ENCODE measurements at regions not wholly inside any gene's neighbourhood (a gene's known extent, or its start where the extent isn't known, plus 50 kb on each side); places are given as distances from the start of the nearest gene placed in this dataset.

DNA sequence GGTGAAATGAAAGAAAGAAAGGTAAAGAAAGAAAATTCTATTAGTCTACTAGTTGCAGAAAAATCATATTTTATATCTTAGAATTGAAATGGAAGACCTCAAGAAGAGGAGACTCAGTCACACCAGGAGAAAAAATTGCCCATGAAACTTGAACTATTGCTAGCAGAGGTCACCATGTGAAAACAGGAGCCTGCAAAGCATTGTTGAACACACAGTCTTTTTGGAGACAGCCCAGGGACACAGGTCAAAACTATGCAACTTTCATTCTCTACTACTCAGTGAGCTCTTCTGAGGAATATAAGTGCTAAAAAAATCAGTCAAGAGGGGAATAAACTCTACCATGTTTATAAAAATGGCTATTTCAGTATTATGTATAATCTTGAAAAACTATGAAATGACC, 89.8 kb upstream of the TENT5A start:
- no peak for DNase-seq
- Histone ChIP-seq H3K79me1 (ENCODE audit: insufficient read depth, low read depth, low read length, poor library complexity, severe bottlenecking) (no peaks in the 10 kb centered on the region), H3K4ac (ENCODE audit: low read depth, low read length) (no peak overlapping the region), H3K79me2 (ENCODE audit: insufficient read depth, low read length) (no peaks in the 10 kb centered on the region), H2BK15ac (ENCODE audit: low read depth, low read length) (no peak overlapping the region), H3T11ph (ENCODE audit: low read length) (no peak overlapping the region), H2AFZ (ENCODE audit: low read length) (no peak overlapping the region), H2BK5ac (ENCODE audit: insufficient read length, low read length) (no peak overlapping the region), H2BK120ac (ENCODE audit: low read depth, low read length, poor library complexity, severe bottlenecking) (no peak overlapping the region), H4K5ac (ENCODE audit: insufficient read length, low read depth, low read length) (no peak overlapping the region), H3K23ac (ENCODE audit: insufficient read length, low read depth, low read length) (no peak overlapping the region), H3K9ac (ENCODE audit: extremely low read depth, insufficient read length, low read length) (no peak overlapping the region), H2BK12ac (ENCODE audit: insufficient read length, low read depth, low read length) (no peak overlapping the region), H3K18ac (ENCODE audit: insufficient read length, low read depth, low read length) (no peak overlapping the region), H3K9me3 (ENCODE audit: control insufficient read depth, low read depth, low read length) (no peaks in the 10 kb centered on the region), H4K20me1 (ENCODE audit: control insufficient read depth, insufficient read depth, insufficient read length) (no peaks in the 10 kb centered on the region), H3K27ac (ENCODE audit: insufficient read length, low read depth, low read length) (no peak overlapping the region), H3K27me3 (ENCODE audit: insufficient read depth, low read length) (no peaks in the 10 kb centered on the region), H4K8ac (replicated peaks; ENCODE audit: insufficient read length, low read depth, low read length) (no peak overlapping the region), H3K4me2 (ENCODE audit: insufficient read depth, insufficient read length, low read length) (no peak overlapping the region), H3K14ac (ENCODE audit: insufficient read depth, low read length) (no peak overlapping the region), H2BK20ac (ENCODE audit: low read depth, low read length, poor library complexity, severe bottlenecking) (no peak overlapping the region), H2AK5ac (ENCODE audit: insufficient read length, low read length) (no peak overlapping the region), H3K23me2 (ENCODE audit: insufficient read length, low read depth, low read length, poor library complexity, severe bottlenecking) (no peaks in the 10 kb centered on the region), H3K4me1 (ENCODE audit: insufficient read depth, low read length) (no peaks in the 10 kb centered on the region), H4K91ac (ENCODE audit: insufficient read length, low read depth, low read length) (no peak overlapping the region), H3K56ac (ENCODE audit: insufficient read length, low read depth, low read length) (no peak overlapping the region)
- no peak overlapping the region for H3K4me3 Mint-ChIP-seq
- H3K36me3 Mint-ChIP-seq (ENCODE audit: insufficient read depth in 1 of 3, low read depth in 3 of 3), result no peaks in the 10 kb centered on the region
- H3K4me1 Mint-ChIP-seq, result no peaks in the 10 kb centered on the region
- no peaks in the 10 kb centered on the region for H3K27me3 Mint-ChIP-seq (ENCODE audit: low read depth)
- TF ChIP-seq, protein P1, sequence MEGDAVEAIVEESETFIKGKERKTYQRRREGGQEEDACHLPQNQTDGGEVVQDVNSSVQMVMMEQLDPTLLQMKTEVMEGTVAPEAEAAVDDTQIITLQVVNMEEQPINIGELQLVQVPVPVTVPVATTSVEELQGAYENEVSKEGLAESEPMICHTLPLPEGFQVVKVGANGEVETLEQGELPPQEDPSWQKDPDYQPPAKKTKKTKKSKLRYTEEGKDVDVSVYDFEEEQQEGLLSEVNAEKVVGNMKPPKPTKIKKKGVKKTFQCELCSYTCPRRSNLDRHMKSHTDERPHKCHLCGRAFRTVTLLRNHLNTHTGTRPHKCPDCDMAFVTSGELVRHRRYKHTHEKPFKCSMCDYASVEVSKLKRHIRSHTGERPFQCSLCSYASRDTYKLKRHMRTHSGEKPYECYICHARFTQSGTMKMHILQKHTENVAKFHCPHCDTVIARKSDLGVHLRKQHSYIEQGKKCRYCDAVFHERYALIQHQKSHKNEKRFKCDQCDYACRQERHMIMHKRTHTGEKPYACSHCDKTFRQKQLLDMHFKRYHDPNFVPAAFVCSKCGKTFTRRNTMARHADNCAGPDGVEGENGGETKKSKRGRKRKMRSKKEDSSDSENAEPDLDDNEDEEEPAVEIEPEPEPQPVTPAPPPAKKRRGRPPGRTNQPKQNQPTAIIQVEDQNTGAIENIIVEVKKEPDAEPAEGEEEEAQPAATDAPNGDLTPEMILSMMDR (conservative IDR thresholded peaks at IDR 0.05), result no peak
- no peaks in the 10 kb centered on the region for H3K9me3 Mint-ChIP-seq
- no peak overlapping the region for H3K27ac Mint-ChIP-seq

All from H9 (cell line).